Gastroesophageal sphincter (tissue), 3 donors: ENCODE measurements at regions not wholly inside any gene's neighbourhood (a gene's known extent, or its start where the extent isn't known, plus 50 kb on each side); places are given as distances from the start of the nearest gene placed in this dataset.

ENCODE experiments used
- EP300 ChIP-seq: sonication (generic); formaldehyde crosslinking; IDR thresholded peaks from one replicate; pipeline ENCODE4 v1.6.1; 2017; ENCODE audit warnings: antibody characterized with exemption, mild to moderate bottlenecking
- POLR2A ChIP-seq, 2 donors: fragments of 450-650 bp; IDR thresholded peaks; one replicate each; pipeline ENCODE4 v1.6.1; 2017; ENCODE audit warnings: antibody characterized with exemption in 2 of 2, mild to moderate bottlenecking in 2 of 2, moderate library complexity in 1 of 2
- TF ChIP-seq, protein P1 (sequence below), 4 experiments: fragments of 200-600 bp in 2 of 4; fragments of 450-650 bp in 2 of 4; sonication (generic) in 1 of 4; IDR thresholded peaks; one replicate each; pipeline ENCODE4 v1.5.1; 2017 to 2019; ENCODE audit warnings: antibody characterized with exemption in 4 of 4, mild to moderate bottlenecking in 2 of 4, moderate library complexity in 2 of 4

DNA sequence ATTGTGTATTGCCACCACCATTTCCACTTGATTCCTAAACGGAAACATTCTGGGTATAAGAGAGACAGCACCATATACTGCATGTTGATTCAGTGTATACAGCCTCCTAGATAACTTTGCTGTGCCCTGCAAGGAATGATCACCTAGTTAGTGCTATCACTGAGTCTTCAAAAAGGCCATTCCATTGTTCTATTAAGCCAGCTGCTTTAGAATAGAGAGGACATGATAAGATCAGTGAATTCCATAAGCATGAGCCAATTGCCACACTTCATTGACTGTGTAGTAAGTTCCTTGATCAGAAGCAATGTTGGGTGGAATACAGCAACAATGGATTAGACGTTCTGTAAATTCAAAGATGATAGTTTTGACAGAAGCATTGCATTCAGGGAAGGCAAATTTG is 1047.3 kb downstream of the PCDH18 start:
- TF ChIP-seq, protein P1, sequence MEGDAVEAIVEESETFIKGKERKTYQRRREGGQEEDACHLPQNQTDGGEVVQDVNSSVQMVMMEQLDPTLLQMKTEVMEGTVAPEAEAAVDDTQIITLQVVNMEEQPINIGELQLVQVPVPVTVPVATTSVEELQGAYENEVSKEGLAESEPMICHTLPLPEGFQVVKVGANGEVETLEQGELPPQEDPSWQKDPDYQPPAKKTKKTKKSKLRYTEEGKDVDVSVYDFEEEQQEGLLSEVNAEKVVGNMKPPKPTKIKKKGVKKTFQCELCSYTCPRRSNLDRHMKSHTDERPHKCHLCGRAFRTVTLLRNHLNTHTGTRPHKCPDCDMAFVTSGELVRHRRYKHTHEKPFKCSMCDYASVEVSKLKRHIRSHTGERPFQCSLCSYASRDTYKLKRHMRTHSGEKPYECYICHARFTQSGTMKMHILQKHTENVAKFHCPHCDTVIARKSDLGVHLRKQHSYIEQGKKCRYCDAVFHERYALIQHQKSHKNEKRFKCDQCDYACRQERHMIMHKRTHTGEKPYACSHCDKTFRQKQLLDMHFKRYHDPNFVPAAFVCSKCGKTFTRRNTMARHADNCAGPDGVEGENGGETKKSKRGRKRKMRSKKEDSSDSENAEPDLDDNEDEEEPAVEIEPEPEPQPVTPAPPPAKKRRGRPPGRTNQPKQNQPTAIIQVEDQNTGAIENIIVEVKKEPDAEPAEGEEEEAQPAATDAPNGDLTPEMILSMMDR (IDR thresholded peaks at IDR 0.05): no peak
- TF ChIP-seq POLR2A (IDR thresholded peaks at IDR 0.05): no peak
- no peak for TF ChIP-seq EP300
